DMS114 treated with DMSO at 0.1 percent for 48 hours (cell line): ENCODE measurements at regions not wholly inside any gene's neighbourhood (a gene's known extent, or its start where the extent isn't known, plus 50 kb on each side); places are given as distances from the start of the nearest gene placed in this dataset.
A peak's percentile ranks its signal among the peaks of the same experiment; 100 is the strongest.
"Not testable (repeated sequence)": the region's sequence is repeated elsewhere in the genome, so short reads cannot be mapped to it uniquely, and the experiment has no call there.

Experiments
- DNase-seq: peaks from one replicate; lab custom pipeline; 2025; ENCODE audit not compliant: unreplicated experiment; lab: John Stamatoyannopoulos, UW

DNA sequence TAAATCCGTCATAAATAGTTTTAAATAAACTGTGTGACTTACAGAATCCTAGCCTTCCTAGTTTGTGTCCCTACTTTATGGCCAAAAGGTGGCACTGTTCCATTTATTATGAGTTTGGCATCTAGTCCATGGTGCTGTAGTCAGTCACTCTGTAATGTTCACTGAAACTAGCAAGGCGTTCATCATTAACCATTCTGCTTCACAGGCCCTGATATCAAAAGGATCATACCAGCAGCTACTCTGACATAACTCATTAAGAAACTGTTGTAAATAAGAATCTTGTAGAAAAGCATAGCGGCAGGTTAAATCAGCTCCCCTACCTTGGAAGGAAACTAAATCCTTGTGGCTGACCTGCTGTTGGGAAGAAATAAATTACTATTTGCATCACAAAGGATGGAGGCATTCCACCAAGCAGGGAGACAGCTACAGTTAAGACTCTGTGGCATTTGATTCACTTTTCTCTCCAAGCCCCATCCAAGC lies 919.6 kb upstream of the DIAPH2 start:
- DNase-seq = peak; percentile 12

DNA sequence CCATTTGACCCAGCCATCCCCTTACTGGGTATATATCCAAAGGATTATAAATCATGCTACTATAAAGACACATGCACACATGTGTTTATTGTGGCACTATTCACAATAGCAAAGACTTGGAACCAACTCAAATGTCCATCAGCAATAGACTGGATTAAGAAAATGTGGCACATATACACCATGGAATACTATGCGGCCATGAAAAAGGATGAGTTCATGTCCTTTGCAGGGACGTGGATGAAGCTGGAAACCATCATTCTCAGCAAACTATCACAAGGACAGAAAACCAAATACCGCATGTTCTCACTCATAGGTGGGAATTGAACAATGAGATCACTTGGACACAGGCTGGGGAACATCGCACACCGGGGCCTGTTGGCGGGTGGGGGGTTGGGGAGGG lies 913.4 kb upstream of the DIAPH2 start:
- DNase-seq = not testable (repeated sequence)

DNA sequence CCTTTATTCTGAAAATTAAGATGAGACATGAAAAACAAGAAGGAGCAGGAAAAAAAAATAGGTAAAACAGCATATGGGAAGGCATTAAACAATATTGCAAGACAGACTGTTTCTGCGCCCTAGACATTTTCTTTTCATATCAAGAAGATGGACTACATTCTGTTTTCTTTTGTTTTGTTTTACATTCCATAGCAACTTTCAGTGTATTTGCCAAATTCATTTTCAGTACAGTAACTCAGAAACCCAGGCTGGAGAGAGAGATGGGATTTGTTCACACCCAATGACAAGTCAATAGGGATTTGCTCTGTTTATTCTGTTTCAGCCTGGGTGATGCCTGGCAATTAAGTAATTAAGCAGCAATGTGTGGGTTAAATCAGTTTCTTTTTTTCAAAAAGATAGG lies 892.8 kb upstream of the DIAPH2 start:
- no peak for DNase-seq

DNA sequence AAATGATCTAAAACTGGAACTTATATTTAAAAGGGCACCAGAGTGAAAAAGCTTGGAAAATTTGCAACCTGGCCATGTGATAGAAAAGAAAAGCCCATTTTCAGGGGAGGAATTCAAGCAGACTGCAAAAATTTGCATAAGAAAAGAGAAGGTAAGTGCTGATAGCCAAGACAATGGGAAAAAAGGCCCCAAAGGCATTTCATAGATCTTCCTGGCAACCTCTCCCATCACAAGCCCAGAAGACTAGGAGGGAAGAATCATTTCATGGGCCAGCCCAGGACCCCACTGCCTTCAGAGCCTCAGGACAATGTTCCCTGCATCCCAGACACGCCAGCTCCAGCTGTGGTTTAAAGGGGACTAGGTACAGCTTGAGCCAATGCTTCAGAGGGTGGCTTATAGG lies 887.3 kb upstream of the DIAPH2 start:
- no peak for DNase-seq

DNA sequence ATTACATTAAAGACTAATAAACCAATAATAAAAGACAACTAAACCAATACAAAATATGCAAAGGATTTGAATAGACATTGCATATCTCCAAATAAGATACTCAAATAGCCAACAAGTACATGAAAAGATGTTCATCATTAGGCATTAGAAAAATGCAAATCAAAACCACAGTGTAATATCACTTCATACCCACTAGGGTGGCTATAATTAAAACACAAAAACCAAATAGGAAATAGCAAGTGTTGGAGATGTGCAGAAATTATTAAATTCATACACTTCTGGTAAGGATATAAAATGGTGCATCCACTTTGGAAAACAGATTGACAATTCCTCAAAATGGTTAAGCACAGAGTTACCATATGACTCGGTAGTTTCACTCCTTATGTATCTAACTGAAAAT lies 860.8 kb upstream of the DIAPH2 start:
- no peak for DNase-seq

DNA sequence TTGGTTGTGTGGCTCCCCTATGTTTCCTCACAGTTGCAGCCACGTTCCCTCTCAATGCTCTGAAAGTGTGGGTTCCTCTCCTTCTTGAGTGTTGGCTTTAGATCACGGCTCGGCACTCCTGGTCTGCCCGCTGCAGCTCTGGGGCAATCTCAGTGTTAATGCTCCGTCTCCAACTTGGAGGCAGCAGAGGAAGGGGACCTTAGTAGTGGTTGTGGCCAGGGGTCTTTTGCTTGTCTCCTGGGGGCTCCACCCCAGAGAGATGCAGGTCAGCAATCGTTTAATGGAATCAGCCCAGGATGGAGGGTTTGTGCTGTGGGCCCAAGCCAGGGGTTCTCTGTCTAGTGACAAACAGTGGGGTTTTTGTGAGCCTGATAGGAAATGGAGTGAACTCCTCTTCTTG lies 849.4 kb upstream of the DIAPH2 start:
- DNase-seq = no peak

DNA sequence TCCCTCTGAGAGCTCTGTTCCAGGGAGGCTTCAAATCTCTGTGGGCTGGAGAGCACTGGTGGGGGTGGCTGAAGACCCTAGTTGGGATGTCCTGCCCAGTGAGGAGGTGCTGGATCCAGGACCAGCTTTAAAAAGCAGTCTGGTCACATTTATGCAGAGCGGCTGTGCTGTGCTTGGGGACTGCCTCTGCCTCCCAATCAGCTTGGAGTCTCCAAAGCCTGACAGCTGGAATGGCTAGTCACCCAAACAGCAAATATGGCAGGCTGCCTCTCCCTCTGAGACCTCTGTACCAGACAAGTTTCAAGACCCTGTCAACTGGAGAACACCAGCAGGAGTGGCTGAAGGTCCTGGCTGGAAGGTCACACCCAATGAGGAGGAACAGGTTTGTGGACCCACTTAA lies 848.1 kb upstream of the DIAPH2 start:
- DNase-seq = no peak

DNA sequence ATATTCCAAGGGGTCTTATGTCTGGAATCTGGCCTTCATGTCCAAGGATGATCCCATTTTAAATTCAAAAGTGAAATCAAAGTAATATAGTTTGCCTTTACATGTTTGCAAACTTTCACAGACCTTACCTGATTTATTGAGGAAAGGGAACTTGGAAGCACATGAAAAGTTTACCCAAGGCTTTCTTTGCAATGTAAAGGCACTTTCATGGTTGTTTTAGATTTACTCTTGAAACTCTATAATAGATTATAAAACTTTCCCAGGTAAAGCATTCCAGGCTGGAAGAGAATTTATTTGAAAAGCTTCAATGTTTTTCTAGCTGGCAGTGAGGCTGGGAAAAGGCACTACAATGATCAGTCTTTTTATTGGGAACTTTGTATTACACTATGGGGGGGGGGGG lies 842.8 kb upstream of the DIAPH2 start:
- DNase-seq = no peak

DNA sequence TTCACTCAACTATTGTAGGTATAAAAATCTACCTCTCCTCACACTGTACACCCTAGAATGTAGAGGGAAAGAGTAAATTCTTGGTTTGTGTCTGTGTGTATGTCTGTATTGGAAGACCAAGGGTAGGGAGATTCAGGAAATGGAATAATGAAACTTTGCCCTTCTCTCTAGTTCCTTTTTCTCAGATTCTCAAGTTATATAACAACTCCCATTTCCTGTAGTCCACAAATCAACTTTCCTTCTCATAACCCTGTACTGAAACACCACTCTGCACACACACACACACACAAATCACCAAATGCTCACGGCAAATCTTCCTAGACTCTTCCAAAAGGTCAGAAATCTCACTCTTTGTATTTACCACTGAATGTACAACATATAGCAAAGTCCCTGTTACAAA lies 824.5 kb upstream of the DIAPH2 start:
- DNase-seq = no peak

DNA sequence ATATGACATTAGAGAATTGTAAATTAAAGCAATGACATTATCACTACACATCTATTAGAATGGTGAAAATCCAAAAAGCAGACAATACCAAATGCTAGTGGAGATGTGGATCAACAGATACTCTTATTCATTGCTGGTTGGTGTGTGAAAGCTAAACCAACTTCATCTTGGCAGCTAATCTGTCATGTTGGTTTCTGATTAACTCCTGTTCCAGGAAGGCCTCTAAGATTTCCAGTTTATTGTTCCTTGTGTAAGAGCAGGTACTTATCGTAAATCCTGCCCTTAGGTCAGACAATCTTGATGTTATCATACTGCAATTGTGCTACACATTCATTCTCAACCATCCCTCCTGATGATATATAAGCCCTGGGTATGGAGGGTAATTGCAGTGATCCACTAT lies 809.0 kb upstream of the DIAPH2 start:
- no peak for DNase-seq

DNA sequence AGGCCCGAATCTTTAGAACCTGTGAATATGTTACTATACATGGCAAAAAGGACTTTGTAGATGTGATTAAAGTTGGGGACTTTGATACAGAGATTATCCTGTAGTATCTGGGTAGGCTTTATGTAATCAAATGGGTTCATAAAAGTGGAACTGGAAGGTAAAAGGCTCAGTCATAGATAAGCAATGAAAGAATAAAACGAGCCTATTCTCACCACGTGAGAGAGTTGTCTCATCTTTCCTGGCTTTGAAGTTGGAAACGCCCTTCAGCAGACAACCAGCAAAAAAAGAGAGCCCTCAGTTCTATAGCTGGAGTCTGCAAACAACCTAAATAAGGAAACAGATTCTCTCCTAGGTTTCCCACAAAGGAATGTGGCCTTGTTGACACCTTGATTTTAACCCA lies 805.8 kb upstream of the DIAPH2 start:
- no peak for DNase-seq

DNA sequence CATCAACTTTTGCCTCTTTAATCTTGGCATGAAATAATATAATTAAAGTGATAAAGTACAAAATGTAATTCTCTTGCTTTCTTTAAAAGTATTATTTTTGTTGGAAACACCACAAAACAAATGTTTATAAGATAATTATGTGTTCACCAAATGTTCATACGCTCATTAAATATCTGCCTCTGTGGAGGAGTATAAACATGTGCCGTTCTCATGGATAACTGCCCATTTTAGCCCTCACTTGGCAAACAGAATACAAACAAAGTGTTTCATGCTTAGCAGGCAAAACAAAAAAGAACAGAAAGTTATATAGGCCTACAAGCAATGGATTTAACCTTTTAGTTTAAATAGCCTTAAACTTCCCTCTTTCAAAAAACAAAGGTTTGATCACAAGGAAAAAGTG lies 800.5 kb upstream of the DIAPH2 start:
- no peak for DNase-seq

DNA sequence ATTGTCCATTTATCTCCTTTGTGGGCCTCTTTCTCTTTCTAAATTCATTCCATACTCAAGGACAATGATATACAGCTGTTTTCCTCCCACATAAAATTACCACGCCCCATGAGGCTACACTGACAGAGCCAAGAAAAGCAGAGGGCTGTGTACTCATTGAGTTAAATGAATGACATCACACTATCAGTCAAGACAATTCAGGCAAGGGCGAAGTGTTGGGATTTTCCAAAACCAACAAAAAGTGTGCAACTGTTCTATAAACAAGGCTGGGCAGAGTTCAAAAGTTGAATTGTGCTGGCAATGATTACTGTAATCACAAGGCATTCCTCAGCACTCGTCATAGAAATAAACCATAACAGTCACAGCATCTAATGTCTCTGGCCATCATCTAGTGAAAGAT lies 799.6 kb upstream of the DIAPH2 start:
- no peak for DNase-seq

DNA sequence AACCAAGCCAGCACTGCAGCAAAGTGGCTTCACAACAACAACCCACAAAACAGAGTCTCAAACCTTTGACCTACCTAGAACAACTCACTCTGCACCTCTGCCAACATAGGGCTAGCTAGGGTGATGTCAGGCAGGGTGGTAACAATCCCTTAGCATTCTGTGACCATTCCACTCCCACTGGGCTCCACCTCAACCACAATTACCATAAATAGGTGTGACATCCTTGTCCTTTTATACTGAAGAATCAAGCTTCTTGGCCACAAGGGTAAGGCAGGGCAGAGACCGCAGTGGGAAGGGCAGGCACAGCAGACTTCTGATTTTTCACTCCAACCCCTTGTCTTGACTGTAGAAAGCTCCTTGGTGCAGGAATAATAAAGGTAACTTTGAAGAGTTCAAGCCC lies 795.4 kb upstream of the DIAPH2 start:
- DNase-seq = no peak

DNA sequence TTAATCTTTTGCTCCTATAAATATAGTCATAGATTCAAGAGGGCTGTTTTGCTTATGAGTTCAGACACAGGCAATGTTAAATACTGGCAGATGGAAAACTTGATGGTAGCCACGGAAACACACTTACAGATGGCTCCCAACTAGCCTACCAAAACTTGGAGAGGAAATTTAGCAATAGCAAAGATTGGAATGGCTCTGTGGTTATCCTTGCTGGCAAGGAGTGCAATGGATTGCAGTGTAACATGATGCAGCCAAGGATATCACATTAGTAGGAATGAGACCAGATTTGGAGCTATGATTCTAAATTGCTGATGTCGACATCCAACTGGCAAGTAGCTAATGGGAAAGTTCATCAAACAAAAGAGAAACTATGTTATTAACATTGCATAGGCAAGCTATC lies 791.0 kb upstream of the DIAPH2 start:
- no peak for DNase-seq

DNA sequence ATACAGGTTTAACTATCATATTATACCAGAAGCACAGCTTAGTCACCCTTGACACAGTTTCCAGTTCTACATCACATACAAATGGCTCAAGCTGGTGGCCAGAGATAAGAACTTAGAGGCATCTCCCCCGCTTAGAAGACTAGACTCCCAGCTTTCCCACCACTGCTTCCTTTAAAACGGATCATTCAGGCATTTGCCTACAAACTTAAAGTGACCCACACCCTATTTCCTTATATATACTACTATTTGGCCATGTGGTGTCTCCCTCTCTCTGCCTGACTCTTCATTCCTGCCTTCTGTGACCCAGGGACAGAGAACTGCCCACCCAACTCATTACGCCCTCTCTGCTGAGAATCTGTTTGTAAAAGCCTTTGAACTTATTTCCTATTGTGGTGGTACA lies 781.2 kb upstream of the DIAPH2 start:
- DNase-seq = no peak

DNA sequence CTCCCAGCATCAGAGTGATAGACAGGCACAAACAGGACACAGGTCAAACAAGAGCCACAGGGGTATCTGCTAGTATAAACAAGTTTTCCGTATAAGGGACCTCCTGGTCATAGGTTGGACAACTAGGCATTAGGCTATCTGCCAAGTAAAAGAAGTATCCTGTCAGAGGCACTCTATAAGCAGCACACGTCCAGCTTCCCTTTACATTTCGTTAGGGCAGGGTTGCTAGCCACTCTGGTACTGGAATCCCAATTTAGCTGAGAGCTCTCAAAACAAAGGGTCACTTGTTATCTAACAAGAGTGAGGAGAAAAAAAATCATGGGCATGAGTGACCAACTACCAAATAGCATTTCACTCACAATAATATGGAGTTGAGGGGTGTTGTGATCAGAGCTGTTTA lies 780.7 kb upstream of the DIAPH2 start:
- no peak for DNase-seq

DNA sequence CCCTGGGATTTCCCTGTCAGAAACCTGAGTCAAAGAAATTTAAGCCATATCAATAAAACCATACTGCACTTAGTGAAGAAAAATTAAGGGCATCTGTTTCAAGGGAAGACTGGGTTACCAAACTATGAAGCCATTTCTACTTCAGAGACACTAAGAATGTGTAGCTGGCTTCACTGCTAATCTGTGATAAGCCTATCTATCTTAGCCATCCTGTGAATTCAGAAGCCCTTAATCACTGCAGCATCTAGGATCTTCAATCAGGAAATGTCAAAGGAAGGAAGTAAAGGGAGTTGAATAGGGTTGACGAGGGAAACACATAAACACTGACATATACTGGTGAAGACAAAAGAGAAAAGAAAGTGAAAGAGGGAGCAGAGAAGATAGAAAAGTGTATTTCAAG lies 777.6 kb upstream of the DIAPH2 start:
- DNase-seq = no peak

DNA sequence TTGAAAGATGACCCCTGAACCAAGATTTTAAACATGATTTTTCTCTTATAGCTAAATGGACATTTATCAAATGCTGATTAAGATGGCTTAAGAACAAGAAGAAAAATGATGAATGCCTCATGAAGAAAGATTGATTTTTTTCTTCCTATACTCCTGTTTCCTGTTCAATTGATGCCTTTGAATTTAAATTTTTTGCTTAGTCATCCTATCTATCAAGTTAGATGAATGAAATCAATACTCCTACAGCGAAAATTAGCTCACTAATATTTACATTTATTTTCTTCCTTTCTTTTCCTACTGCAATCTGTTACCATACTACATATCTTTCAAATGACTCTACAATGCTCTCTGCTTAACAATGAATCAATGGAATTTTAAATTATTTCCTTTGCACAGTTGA lies 773.6 kb upstream of the DIAPH2 start:
- no peak for DNase-seq

DNA sequence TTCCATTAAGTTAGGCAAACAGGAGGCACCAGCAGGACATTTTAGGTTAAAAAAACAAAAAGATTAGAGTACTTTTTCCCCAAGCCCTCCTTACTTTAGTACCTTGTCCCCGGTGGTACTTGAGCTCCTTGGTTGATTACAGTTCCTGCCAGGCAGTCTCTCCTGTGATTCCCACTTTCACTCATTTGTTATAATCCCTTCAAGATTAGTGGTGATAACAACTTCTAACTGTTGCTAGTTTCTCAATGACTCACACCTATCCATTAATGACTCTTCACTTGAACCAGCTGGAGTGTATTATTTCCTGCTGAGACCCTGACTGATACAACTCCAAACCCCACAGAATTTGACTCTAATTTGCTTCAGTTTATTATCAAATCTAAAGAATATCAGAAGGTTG lies 765.0 kb upstream of the DIAPH2 start:
- DNase-seq = no peak

DNA sequence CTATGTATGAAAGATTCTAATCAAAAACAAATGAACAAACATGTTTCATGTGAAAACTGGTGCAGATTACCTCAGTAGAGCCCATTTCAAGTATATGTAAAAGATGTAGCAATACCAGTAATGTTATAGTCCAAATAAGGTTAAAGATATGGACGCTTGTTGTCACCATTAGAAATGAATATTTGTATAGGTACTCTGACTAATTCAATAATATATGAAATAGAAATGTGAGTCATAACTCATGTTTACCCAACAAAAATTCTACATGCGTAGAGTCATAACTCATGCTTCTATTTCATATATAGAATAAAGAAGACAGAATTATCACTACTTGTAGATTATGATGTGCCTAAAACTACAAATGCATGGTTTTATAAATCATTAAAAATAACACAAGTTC lies 739.1 kb upstream of the DIAPH2 start:
- no peak for DNase-seq

DNA sequence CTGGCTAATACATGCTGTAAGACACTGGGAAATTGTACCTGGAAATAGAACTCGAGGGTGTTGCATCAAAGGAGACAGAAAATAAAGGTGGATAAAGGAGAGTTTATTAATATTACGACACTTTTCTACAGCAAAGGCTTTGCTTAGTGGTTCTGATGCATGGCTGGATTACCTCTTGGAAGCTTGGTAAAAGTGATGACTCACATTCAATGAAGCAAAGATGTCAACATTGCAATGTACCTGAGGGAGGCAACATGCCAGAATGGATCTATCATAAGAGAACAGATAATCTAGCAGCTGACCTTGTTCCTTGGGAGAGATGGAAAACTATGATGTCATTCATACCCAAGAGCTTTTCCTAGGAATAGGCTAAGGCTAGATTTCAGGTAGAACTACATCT lies 735.1 kb upstream of the DIAPH2 start:
- DNase-seq = no peak

DNA sequence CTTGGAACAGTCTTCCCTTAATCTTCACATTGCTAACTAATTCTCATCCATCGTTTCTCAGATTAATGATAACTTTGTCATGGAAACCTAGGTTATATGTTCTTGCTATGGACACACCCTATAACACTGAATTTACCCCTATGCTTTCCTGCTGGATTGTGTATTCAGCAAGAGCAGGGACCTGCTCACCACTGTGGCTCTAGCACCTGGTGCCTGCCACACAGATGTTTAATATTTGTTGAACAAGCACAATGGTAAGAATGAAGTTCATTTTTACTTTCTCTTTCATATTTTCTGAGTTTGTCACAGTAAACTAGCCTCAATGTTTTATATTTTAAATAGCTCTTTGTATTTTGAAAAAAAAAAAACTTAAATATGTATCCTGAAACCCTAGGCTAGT lies 734.0 kb upstream of the DIAPH2 start:
- DNase-seq = no peak

DNA sequence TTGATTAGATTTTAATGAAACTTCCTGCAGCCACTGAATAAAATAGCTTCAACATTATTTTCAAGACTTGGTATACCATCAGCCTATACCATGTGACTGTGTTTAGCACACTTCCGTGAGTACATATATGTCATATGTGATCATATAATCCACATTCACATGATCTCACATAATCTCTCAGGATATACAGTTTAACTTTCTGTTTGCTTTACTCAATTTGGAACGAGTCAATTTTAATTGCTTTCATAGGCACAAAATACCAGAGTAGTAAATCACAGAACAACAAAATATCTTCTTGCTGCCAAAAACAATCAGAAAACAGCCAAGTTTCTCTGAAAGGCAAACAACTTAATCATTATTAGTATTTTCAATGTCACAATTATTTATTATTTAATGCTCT lies 731.1 kb upstream of the DIAPH2 start:
- no peak for DNase-seq
